Activated naive CD4-positive, alpha-beta T cell (primary cell): ENCODE measurements at regions not wholly inside any gene's neighbourhood (a gene's known extent, or its start where the extent isn't known, plus 50 kb on each side); places are given as distances from the start of the nearest gene placed in this dataset.
A peak's percentile ranks its signal among the peaks of the same experiment; 100 is the strongest.

Experiments
- DNase-seq, 4 experiments: peaks; one replicate each; lab custom pipeline; 2025; lab: John Stamatoyannopoulos, UW

DNA sequence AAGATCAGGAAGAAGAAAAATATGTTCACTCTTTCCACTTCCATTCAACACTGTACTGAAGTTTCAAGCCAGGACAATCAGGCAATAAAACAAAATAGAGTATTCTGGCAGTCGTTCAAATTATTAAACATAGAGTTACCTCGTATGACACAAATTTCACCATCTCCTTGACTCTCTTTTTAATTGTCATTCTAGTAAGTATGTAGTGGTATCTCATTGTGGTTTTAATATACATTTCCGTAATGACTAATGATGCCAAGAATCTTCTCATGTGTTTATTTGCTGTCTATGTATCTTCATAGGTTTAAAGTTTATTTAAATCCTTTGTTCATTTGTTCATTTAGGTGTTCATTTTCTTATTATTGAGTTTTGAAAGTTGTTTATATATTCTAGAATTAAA, 352.2 kb downstream of the IDS start:
- no peak for DNase-seq

DNA sequence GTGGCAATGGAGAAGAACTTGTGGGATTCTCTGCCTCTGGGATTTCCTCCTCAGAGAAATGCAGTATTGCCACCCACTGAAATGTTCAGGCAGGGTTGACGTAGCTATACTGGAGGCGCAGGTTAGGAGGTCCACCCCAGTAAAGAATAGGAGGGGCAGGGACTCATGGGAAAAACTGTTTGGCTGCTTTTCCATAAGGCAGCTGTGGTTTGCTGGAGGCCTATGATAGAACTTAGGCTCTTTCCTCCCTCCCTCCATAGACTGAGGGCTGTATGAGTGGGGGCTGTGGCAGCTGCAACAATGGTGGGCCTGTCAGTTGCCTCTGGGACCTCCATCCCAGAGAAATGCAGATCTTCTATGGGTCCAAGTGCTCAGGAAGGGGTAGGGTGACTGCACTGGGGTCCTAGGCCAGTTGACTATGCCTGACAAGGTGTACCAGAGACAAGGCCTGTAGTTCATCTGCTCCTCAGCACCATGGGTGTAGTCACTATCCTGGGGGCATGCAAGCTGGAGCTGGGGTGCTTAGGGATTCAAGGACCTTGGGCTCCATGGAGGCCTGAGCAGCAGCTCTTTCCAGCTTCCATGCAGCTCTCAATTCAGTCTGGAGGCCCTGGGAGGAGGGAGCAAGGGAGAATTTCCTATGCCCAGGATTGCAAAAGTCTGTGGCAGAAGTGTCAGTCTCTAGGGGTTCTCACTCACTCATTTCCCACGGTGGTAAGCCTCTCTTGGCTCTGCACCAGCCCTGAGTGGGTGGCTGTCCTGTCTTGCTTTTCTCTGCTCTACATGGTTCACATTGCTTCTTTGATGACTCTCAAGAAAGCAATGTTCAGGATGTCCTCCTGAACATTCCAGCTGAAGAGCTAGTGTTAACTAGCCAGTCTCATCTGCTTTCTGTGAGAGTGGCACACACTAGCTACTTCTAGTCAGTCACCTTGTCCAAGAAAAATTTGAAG, 353.0 kb downstream of the IDS start:
- DNase-seq, result no peak

DNA sequence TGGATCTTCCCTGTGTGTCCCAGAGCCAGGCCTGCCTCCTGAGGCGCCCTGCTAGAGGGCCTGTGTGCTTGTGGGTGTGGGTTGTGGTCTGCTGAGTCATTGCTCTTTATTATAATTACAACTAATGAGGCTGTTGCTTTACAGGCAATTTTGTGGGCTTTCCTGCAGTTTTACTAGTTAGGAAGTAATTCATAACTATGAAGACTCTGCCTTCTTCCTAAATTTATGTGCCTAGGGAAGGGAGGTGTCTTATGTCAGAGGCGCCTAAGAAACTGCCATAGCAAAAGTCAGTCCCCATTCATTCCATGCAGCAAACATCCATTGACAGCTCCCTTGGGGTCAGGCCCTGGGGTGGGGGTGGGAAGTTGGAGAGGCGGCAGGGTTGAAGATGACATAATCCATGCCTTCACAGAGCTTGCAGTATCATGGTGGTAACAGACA, 359.2 kb downstream of the IDS start:
- no peak for DNase-seq

DNA sequence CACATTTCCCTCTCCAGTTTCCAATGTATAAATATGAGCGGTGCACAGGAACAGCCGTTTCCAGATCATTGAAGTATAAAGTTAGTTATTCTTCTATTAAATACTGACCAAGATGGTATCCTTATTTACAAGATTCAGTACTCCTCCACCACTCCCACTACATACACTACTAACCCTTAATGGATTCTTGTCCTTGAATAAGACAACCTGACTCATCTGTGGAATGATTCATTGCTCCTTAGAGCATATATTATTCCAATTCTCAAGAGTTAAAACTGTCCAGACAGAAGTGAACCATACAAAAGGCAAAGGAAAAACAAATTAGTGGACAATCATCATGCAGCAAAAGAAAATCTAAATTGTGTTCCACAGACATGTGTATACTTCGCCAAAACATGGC, 373.3 kb downstream of the IDS start:
- no peak for DNase-seq

DNA sequence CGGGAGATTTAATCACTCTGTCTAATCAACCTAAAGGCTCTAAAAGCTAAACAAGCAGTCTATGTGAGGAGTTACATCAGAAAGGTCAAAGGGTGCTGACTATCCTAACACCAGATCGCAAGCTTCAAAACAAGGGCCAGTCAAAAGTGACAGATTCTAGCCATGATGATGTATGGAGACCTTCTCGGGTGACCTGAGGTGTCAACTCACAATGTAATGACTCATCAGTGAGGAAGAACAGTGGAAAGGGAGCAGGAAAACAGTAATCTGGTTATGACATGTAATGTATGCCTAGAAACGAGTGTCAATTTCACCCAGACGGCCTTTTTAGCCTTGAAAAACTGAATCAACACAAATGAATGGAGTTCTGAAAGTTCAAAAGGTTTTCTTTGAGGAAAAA, 375.3 kb downstream of the IDS start:
- no peak for DNase-seq

DNA sequence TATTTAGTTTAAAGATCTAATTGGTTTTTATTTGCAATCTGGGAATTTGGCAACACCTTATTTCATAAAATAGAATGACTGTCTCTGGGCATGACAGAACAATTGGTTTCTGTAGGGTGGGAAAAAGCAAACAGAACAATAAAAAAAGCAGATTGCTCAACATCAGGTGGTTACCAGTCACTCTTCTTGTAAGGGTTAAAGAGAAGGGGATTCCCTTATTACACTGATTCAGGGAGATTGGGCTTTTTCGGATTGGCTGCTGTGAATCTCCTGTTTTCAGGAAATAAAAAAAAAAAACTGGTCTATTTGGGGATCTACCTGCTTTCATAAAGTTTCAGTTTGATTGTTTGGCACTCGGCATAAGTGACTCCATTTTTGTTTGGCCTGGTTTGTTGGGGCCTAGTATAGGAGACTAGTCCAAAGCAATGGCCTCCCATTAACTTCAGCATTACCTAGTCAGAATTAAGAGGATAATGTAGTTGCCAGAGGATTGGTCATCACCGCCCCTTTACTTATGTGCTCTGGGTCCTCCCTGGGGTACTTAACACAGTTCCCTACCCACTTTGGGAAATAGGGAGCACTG, 380.5 kb downstream of the IDS start:
- no peak for DNase-seq

DNA sequence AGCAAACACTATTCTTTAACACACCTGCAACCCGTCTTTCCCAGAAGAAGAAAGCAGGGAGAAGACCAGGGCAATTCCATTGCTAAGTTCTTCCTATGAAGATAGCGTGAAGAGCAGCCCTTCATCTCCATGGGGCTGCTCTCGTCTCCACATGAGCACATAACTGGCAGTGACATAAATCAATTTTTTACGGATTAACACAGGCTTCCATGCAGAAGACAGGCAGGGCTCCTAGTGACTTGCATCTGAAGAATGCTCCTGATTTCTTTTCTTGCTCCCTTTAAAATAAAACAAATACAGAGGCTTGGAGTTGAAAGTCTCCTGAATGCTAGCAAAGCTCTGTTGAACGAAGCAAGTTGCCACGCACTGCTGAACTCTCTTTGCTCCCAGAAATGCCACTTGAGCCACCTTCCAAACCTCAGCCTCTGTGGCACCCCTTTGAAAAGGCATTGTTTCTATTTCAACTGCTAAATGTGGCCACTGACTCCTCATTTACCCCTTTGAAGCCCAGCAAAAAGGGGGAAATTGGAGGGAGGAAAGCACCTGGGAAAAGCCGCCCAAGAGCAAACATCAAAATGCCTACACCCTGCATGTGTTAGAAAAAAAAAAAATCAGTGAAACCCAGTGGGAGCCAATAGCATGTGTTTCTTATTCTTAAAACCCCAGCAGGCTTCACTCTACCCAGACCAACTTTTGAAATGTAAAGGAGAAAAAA, 383.7 kb downstream of the IDS start:
- DNase-seq, result no peak

DNA sequence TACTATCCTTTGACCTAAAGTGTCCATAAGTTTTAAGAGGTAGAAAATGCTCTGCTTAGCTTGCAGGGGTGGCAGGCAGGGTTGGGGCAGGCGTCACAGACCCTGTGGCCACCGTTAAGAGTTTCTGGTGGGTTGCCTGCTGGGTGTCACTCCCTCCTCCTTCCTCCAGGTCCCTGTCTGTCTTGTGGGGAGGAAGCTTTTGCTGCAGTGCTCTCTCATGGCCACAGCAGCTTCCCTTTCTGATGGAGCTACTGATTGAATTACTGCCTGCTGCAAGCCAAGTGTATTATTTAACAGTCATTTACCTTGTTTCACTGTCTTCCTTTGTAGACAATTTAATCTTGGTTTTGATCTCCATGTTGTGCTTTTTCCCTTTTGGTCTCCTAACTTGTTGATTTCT, 384.6 kb downstream of the IDS start:
- no peak for DNase-seq

DNA sequence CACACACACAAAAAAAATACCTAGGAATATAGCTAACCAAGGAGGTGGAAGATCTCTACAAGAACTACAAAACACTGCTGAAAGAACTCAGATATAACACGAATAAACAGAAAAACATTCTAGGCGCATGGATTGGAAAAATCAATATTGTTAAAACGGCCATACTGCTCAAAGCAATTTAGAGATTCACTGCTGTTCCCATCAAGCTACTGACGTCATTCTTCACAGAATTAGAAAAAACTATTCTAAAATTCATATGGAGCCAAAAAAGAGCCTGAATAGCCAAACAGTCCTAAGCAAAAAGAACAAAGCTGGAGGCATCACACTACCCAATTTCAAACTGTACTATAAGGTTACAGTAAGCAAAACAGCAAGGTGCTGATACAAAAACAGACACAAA, 390.2 kb downstream of the IDS start:
- DNase-seq, result no peak

DNA sequence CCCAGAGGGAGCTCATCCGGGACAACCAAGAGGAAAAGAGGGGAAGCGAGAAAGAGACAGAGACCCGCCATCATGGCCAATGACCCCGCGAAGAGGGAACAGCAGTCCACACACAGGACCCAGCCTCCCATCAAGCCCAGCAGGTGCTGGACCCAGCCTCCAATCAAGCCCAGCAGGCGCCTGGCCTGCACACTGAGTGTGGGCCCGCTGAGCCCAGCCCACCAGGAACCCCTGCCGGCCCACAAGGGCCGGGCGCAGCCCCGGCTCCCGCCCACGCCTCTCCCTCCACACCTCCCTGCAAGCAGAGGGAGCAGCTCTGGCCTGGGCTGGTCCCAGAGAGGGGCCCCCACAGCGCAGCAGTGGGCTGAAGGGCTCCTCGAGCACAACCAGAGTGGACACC, 391.1 kb downstream of the IDS start:
- no peak for DNase-seq

DNA sequence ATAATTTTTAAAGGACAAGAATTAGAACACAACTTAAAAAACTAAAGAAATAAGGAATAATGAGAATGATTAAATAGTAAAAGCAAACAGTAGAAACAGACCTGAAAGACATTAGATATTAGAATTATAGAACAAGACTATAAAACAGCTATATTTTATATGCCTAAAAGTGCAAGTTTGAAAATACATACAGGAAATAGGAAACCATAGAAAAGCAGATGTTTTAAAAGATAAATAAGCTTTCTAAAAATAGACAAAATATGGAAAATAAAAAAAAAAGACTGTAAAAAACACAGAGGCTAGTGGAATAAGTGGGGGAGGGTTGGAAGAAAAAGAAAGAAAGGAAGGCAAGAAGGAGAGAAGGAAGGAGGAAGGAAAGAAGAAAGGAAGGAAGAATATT, 407.3 kb downstream of the IDS start:
- no peak for DNase-seq

DNA sequence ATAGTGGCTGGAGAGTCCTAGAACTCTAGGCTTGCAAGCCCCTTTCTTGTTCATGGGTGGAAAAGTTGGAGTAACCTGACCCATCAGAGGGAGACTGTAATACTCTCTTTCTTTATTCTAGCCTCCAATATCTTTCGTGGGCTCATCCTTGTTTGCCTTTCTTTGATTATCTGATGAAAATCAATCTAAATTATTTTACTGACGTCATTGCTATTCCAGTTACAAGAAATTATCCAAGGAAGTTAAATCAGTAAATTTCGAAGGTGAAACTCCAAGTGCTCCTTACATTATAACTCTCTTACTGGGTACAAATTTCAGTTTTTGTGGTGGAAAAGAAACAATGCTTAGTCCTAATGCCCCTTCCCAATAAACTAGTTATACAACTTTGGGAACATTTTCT, 412.9 kb downstream of the IDS start:
- DNase-seq, result no peak

DNA sequence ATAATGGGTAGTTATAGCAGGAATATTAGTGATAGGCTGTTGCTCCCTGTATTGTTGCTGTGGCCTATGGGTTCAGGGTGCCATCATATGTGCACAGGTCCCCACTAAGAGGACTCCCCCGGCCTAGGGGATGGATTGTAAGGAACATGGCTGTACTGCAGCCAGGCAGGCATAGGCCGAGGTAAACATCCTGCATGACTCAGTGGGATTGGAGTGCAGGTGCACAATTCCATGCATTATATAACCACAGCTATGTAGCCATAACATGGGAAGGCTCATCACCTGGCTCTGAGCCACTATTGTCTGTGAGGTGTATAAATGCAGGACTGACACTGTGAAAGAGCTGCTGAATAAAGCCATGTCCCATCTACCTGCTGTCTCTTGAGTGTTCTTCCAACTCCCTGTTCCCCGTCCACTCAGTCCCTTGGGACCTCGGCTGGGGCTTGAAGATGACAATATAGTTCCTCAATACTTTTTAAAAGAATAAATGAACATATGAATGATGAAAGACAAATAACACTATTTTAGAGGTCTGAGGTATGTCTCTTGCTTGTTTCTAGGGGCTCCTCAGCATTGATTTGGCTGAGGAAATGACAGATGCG, 425.2 kb downstream of the IDS start:
- no peak for DNase-seq

DNA sequence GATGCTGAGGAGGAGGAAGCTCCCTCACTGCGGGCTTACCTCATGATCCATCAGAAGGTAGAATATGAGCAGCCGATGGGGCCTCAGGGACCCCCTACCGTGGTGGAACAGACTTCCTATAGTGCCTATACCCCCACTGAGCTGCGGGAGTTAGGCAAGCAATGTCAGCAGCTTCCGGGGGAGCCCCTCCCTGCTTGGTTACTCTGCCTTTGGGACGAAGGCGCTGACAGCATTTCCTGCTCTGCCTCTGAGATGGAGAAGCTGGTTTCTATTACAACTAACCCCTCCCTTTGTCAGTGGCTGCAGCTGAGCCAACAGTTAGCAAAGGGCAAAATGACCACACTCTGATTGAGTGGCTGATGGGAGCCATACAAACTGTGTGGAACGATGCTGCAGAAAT, 430.7 kb downstream of the IDS start:
- DNase-seq, result peak in 1 of 4 experiments; percentile 0

DNA sequence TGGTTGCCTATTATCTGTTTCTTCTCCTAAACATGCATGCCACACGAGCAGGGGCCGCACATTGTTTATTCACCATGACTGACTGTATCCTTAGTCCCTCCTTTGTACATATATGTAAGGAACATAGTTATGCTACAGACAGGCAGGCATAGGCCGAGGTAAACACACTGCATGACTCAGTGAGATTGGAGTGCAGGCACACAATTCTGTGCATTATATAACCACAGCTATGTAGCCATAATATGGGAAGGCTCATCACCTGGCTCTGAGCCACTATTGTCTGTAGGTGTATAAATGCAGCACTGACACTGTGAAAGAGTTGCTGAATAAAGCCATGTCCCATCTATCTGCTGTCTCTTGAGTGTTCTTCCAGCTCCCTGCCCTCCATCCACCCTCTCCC, 431.6 kb downstream of the IDS start:
- DNase-seq, result no peak

DNA sequence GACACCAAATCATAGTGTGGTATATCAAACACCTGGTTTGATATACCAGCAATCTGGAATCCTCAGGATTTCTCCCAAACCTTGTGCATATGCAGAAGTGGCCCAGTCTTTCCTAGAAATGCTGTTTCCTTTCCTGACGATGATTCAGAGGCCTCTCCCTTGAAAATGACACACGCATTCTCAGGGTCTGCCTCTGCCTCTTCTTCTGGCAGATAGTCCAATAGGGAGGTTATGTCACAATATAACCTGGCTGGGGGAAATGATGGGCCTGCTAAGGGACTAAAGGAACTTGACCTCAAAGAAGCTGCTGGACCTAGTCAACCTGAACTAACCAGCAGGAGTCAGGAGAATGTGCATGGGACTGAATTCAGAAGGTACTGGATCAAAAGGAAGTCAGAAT, 435.2 kb downstream of the IDS start:
- no peak for DNase-seq

DNA sequence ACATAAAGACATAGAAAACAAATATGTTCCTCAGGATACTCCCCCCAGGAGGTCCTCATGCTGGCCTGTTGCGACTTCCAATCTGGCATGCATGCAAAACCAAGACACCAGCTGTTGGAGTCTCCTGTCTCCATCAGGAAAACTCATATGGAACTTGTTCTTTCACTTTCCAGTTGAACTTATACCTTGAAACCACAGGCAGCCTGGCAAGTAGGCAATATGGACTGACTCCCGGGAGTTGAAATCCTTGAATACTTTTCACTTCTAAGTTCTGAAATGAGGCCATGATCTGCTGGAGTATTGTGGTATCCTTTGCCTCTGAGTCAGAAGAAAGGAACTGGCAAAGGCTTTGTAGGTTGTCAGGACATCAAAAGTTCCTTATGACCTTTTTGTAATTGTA, 444.2 kb downstream of the IDS start:
- DNase-seq, result no peak
